ENCODE measurements at regions not wholly inside any gene's neighbourhood (a gene's known extent, or its start where the extent isn't known, plus 50 kb on each side); places are given as distances from the start of the nearest gene placed in this dataset.

DNA sequence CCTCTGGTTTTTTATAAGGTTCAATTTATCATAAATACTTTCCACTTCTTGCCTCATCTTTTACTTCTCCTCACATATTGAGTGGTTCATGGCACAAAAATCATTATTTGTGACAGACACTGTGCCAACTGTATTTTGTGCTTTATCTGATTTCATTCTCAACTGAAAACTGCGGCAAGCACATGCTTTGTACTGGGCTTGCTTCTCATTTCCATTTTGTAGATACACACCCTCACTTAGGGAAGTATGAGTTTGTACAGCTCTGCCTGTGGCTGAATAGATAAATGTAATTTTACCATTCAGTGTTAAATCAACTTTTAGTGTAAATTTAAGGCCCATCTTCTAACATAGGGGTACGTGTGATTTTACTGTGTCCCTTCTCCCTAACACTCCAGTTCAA is 83.6 kb downstream of the ANXA2R start:
- intact Hi-C loops (cut with DNase I): no loop called here
- Histone ChIP-seq H3K4me1 (peaks cover 0 to 2% (median 0%) of the 10 kb centered on the region in 3 donors), H3K27me3 (peaks cover 0 to 21% (median 8%) of the 10 kb centered on the region in 4 donors), H3K9me3 (no peaks in the 10 kb centered on the region), H3K27ac (no peak overlapping the region), H3K36me3 (no peaks in the 10 kb centered on the region), H3K4me3 (no peak overlapping the region)
- ATAC-seq (no peak), FAIRE-seq (no peak), DNase-seq (no peak)
- 69 to 80% methylated on average over 2 of the region's 2 CpGs for WGBS, 2 donors
- TF ChIP-seq, protein P1, sequence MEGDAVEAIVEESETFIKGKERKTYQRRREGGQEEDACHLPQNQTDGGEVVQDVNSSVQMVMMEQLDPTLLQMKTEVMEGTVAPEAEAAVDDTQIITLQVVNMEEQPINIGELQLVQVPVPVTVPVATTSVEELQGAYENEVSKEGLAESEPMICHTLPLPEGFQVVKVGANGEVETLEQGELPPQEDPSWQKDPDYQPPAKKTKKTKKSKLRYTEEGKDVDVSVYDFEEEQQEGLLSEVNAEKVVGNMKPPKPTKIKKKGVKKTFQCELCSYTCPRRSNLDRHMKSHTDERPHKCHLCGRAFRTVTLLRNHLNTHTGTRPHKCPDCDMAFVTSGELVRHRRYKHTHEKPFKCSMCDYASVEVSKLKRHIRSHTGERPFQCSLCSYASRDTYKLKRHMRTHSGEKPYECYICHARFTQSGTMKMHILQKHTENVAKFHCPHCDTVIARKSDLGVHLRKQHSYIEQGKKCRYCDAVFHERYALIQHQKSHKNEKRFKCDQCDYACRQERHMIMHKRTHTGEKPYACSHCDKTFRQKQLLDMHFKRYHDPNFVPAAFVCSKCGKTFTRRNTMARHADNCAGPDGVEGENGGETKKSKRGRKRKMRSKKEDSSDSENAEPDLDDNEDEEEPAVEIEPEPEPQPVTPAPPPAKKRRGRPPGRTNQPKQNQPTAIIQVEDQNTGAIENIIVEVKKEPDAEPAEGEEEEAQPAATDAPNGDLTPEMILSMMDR (IDR thresholded peaks at IDR 0.05): no peak

DNA sequence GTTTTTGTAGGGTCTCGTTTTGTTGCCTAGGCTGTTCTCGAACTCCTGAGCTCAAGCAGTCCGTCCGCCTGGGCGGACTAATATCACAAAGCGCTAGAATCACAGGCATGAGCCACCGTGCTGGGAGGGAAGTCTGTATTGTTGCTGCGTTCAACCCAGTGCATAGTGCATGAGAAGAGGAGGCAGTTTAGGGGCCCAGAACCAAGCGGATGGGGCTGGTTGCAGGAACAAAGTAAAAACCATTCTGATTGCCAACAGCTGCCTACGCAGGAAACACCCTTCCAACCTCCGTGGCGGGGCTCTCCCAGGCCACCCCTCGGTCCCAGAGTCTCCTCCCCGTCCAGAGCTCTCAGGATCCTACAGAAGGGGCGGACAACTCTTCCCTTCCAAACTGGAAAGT is 87.1 kb downstream of the ANXA2R start:
- H3K36me3 ChIP-seq: no peaks in the 10 kb centered on the region
- WGBS, 2 donors: 19 to 21% methylated on average over 15 of the region's 15 CpGs
- no peaks in the 10 kb centered on the region for H3K9me3 ChIP-seq
- intact Hi-C loops (cut with DNase I): no loop called here
- H3K4me1 ChIP-seq: peaks cover 0 to 4% (median 0%) of the 10 kb centered on the region in 3 donors
- TF ChIP-seq, protein P1 (IDR thresholded peaks at IDR 0.05): no peak
- no peak overlapping the region for H3K4me3 ChIP-seq
- FAIRE-seq: no peak
- DNase-seq: no peak
- ATAC-seq: no peak
- peaks cover 5 to 35% (median 24%) of the 10 kb centered on the region in 4 donors for H3K27me3 ChIP-seq
- no peak overlapping the region for H3K27ac ChIP-seq

DNA sequence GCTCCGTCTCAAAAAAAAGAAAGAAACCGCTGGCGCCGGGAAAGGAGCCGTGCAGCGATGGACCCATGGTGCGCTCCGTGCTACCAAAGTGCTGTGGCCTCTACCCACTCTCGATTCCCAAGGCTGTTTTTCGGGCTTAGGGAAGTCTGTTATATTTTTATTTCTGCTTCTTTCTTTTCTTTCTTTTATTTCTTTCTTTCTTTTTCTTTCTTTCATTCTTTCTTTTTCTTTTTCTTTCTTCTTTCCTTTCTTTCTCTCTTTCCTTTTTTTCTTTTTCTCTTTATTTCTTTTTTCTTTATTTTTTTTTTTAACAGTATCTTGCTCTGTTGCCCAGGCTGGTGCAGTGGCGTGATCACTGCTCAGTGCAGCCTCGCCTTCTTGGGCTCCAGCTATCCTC is 87.5 kb downstream of the ANXA2R start:
- DNase-seq (no peak), FAIRE-seq (no peak)
- H3K27ac ChIP-seq: no peak overlapping the region

DNA sequence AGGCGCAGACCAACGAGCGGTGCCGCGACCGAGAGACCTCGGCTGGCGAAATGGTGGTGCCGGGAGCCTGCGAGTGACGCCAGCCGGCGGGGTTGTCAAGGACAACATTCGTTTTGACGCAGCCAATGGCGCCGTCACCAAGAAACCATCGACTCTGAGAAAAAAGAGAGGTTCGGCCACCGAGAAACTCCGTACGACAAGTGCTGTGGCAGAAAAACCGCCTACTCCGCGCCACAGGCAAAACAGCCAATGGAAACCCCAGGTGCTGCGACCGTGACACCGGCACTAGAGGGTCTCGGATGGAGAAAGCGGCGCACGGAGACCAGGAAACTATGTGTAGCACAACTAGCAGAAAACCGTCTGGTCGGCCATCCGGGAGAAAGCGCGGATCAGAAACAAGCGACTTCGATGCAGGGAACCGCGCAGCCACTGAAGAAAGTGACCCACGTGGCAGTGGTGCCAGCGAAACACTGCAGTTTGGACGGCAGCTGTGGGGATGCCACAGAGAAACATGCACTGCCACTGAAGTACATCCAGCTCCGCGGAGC is 88.8 kb downstream of the ANXA2R start:
- intact Hi-C loops (cut with DNase I): no loop called here
- peaks cover 0 to 4% (median 0%) of the 10 kb centered on the region in 3 donors for H3K4me1 ChIP-seq
- peak in 3 of 6 donors; percentile 25 to 70 (median 37) for DNase-seq
- FAIRE-seq: no peak
- TF ChIP-seq, protein P1 (IDR thresholded peaks at IDR 0.05): no peak
- no peaks in the 10 kb centered on the region for H3K9me3 ChIP-seq
- peaks cover 5 to 42% (median 24%) of the 10 kb centered on the region in 4 donors for H3K27me3 ChIP-seq
- peak overlapping the region in 3 of 4 donors; percentile 44 to 76 (median 69) for H3K27ac ChIP-seq
- peak; percentile 22 to 51 (median 40) for ATAC-seq
- peak overlapping the region in 3 of 4 donors; percentile 26 to 52 (median 36) for H3K4me3 ChIP-seq
- no peaks in the 10 kb centered on the region for H3K36me3 ChIP-seq
- WGBS, 2 donors: 7 to 8% methylated on average over 46 of the region's 46 CpGs

More for the DNA sequence above, 87.5 kb downstream of the ANXA2R start:
- peaks cover 0 to 4% (median 0%) of the 10 kb centered on the region in 3 donors for H3K4me1 ChIP-seq
- peaks cover 5 to 39% (median 26%) of the 10 kb centered on the region in 4 donors for H3K27me3 ChIP-seq
- no peak for ATAC-seq
- intact Hi-C loops (cut with DNase I): no loop called here
- H3K4me3 ChIP-seq: peak overlapping the region in 1 of 4 donors; percentile 52
- TF ChIP-seq, protein P1 (IDR thresholded peaks at IDR 0.05): no peak
- H3K9me3 ChIP-seq: no peaks in the 10 kb centered on the region
- 21 to 30% methylated on average over 12 of the region's 12 CpGs for WGBS, 2 donors
- H3K36me3 ChIP-seq: no peaks in the 10 kb centered on the region

Measured in pancreas (tissue), 10 donors.